ENCODE measurements at regions not wholly inside any gene's neighbourhood (a gene's known extent, or its start where the extent isn't known, plus 50 kb on each side); places are given as distances from the start of the nearest gene placed in this dataset.

DNA sequence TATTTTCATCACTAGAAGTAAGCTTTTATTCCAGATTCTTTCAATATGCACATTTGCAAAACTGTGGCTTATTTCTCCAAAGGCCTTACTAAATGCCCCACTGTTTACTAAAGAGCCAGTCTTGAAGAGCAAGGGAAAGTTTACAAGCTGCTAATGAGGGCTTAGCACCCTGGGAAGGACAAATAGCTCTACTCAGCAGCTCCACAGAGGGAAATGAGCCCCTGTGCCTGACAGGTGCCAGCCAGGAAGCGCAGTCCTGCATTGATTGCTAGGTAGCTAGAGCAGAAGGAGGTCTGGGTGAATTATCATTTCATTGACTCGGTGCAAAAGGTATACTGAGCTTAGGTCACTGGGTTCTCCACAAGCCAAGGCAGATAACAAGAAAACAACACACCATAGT, 307.0 kb downstream of the SETD4 start:
- TF ChIP-seq, protein P1, sequence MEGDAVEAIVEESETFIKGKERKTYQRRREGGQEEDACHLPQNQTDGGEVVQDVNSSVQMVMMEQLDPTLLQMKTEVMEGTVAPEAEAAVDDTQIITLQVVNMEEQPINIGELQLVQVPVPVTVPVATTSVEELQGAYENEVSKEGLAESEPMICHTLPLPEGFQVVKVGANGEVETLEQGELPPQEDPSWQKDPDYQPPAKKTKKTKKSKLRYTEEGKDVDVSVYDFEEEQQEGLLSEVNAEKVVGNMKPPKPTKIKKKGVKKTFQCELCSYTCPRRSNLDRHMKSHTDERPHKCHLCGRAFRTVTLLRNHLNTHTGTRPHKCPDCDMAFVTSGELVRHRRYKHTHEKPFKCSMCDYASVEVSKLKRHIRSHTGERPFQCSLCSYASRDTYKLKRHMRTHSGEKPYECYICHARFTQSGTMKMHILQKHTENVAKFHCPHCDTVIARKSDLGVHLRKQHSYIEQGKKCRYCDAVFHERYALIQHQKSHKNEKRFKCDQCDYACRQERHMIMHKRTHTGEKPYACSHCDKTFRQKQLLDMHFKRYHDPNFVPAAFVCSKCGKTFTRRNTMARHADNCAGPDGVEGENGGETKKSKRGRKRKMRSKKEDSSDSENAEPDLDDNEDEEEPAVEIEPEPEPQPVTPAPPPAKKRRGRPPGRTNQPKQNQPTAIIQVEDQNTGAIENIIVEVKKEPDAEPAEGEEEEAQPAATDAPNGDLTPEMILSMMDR (IDR thresholded peaks at IDR 0.05; ENCODE audit: control insufficient read depth, extremely low read depth, insufficient read depth) = no peak
- H3K4me3 ChIP-seq (ENCODE audit: low read depth, low read length) = no peak overlapping the region
- no peak for DNase-seq (ENCODE audit: low read depth)

DNA sequence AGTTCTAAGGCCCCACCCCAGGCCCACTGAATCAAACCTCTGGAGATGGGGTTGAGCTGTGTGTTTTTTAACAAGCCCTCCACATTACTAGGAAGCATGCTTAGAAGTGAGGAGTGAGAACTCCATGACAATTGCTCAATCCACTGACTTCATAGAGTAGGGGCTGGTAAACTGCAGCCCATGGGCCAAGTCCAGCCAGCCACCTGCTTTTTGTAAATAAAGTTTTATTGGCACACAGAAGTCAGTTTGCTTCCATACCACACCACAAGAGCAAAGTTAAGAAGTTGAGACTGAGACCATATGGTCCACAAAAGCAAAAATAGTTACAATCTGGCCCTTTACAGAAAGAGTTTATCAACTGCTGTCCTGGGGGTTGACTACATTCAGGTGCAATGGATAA, 309.2 kb downstream of the SETD4 start:
- TF ChIP-seq, protein P1 (IDR thresholded peaks at IDR 0.05; ENCODE audit: control insufficient read depth, extremely low read depth, insufficient read depth) = no peak
- no peak for DNase-seq (ENCODE audit: low read depth)

DNA sequence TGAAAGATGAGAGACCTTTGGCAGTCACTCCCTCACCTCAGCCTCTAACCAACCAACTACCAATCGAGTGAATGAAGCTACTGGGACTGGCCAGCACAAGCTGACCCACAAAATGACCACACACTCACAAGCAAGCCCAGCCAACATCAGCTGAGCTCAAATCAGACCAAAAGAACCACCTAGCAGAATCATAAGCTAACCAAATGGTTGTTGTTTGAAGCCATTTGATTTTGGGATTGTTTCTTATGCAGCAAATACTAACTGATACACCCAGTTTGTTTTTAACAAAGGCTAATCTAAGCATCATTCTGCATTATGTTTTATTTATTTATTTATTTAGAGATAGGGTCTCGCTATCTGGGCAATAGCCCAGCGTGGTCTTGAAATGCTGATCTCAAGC, 310.4 kb downstream of the SETD4 start:
- DNase-seq (ENCODE audit: low read depth) = no peak
- no peak overlapping the region for H3K4me3 ChIP-seq (ENCODE audit: low read depth, low read length)
- TF ChIP-seq, protein P1 (IDR thresholded peaks at IDR 0.05; ENCODE audit: control insufficient read depth, extremely low read depth, insufficient read depth) = no peak

More for the DNA sequence above, 309.2 kb downstream of the SETD4 start:
- H3K4me3 ChIP-seq (ENCODE audit: low read depth, low read length) = no peak overlapping the region

DNA sequence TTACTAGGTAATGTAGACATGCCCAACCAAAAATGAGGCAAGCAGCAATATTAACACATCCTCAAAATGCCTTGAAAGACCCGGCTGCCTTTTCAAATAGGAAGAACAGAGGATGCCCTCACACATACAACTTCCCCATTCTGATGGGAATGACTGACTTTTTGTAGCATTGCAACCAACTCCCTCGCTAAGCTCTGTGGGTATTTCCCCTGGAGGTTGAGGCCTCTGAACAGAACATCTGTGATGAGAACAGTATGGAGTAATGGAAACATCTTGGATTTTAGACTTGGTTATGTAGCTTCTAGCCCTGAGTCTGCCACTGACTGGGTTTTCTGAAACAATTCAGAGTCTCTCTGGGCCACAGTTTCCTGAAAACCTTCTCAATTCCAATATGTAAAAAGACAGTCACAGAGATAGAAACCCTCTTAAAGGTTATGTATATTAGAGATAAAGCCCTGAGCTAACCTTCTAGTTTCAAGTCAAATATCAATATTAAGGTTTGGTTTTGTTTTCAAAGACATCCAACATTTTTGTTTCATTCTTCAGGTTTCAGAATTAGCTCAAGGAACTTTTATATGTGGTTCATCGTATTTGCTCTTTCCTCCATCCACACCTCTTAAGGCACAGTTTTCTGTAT, 311.5 kb downstream of the SETD4 start:
- H3K4me3 ChIP-seq (ENCODE audit: low read depth, low read length) = no peak overlapping the region
- no peak for DNase-seq (ENCODE audit: low read depth)
- TF ChIP-seq, protein P1 (IDR thresholded peaks at IDR 0.05; ENCODE audit: control insufficient read depth, extremely low read depth, insufficient read depth) = no peak

DNA sequence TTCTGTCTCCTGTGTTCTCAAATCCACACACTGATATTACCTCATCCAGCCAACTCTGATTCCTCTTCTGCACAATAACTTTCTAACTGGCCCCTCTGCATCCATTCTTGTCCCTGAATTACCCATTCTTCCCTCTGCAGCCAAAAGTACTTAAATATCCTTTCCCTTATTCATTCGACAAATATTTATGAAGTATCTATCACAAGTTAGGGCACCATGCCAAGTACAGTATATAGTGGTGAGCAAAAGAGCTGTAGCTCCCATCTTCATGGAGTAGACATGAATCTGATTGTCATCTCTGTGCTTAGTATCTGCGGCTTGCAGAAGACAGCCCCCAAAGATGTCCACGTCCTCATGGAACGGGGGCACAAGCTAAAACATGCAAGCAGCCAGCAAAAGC, 316.8 kb downstream of the SETD4 start:
- DNase-seq (ENCODE audit: low read depth) = no peak
- TF ChIP-seq, protein P1 (IDR thresholded peaks at IDR 0.05; ENCODE audit: control insufficient read depth, extremely low read depth, insufficient read depth) = no peak
- no peak overlapping the region for H3K4me3 ChIP-seq (ENCODE audit: low read depth, low read length)

DNA sequence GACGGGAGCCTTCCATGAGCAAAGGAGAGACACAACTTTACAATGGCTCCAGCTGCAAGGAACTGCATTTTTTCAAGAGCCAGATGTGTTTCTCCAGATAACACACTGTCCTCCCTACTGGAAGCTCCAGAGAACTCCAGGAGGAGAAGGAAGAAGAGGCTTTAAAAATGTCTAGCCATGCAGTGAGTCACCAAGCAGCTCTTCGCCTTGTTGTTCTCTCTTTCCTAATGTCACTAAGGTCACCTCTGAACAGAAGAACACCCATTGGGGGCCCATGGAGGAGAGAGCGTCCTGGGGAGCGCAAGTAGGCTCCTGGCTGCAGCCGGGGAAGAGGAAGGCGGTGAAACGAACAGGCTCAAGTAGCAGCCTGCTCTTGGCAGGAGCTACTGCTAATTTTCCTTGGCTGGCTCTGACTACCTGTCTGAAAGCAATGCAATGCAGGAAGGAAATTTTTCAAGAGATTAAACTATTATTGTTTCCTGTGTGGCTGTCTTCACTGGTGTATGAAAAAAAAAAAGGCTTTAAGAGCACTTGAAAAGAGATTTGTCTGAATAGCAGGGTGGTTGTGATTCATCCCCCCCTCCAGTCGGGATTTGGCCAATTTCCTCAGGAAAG, 321.9 kb downstream of the SETD4 start:
- TF ChIP-seq, protein P1 (IDR thresholded peaks at IDR 0.05; ENCODE audit: control insufficient read depth, extremely low read depth, insufficient read depth) = no peak
- H3K4me3 ChIP-seq (ENCODE audit: low read depth, low read length) = no peak overlapping the region
- no peak for DNase-seq (ENCODE audit: low read depth)

DNA sequence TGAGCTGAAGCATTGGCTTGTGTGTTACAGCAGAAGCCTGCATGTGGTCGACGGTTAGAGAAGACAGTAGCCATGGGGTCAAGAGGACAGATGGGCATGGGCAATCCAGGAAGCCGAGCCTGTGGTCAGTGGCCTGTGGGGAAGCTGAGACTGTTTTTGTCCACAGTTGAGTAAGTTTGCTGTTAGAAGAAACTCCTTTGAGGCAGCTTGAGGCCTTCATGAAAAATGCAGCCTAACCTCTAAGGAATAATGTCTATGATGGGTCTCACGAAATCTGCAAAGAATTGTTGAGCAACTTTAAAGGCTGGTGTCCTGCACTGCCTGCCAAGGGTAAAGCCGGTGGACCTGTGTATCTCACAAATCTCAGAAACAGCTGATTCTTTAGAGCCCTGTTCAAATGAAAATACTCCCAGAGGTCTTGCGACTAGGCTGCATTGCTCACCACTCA, 322.4 kb downstream of the SETD4 start:
- TF ChIP-seq, protein P1 (IDR thresholded peaks at IDR 0.05; ENCODE audit: control insufficient read depth, extremely low read depth, insufficient read depth) = no peak

More for the DNA sequence above, 322.4 kb downstream of the SETD4 start:
- no peak overlapping the region for H3K4me3 ChIP-seq (ENCODE audit: low read depth, low read length)
- no peak for DNase-seq (ENCODE audit: low read depth)
